HG02938 (cell line): ENCODE measurements at regions not wholly inside any gene's neighbourhood (a gene's known extent, or its start where the extent isn't known, plus 50 kb on each side); places are given as distances from the start of the nearest gene placed in this dataset.
A peak's percentile ranks its signal among the peaks of the same experiment; 100 is the strongest.

Experiments
- ATAC-seq: cut with Tn5 transposase; IDR thresholded peaks from one replicate; pipeline ENCODE4 v1.9.1; 2021; ENCODE audit warnings: mild to moderate bottlenecking, moderate library complexity; ENCODE audit not compliant: unreplicated experiment

DNA sequence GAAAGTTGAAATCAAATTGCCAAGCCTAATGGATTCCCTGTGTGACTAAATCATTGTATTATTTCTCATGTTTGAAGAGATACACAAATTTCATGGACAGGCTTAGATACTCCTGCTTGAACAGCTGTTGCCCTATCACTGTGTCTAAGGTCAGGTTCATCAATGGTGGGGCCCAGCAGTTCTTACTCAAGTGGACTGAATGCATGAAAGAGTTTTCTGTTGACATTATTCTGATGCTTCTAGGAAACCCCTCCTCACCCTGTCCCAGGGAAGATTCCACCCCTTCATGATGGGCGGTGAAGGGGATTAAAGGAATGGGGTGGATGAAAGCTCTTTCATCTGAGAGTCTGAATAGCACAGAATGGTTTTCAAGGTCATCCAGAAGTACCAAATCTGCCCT, 148.8 kb downstream of the INO80D start:
- no peak for ATAC-seq

DNA sequence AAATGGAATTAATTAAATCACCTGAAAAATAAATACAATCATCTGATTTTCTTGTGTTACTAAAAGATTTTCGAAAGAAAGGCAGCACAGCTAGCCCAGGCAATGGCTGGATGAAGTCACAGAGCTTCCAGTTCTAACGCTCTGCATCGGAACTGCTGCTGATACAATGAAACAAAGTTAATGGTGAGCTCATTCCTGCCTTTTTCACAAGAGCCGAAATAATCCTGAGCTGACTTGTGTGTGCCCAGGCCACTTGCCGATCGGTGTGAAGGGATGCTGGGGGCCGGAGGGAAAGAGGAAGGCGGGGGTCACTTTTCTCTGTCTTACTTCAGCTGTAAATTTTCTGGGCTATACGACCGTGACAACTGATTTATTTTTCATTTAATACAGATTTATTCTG, 149.5 kb downstream of the INO80D start:
- ATAC-seq: no peak

DNA sequence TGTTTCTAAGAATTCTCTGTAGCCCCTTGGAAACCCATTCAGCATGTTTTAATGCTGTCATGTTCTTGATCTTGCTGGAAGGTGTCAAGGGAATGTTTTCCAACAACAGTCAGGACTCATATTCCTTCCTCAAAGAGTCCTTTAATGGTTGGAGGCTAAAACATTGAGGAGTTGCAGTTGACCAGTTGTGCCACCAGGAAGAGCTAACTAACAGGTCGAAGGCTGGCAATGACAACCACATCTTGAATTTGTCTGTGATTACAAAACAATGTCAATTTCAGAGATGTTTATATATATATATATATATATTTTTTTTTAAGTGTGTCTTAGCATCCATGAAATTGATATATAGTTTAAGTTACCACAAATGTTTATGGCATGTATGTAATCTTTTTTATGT, 151.5 kb downstream of the INO80D start:
- no peak for ATAC-seq

DNA sequence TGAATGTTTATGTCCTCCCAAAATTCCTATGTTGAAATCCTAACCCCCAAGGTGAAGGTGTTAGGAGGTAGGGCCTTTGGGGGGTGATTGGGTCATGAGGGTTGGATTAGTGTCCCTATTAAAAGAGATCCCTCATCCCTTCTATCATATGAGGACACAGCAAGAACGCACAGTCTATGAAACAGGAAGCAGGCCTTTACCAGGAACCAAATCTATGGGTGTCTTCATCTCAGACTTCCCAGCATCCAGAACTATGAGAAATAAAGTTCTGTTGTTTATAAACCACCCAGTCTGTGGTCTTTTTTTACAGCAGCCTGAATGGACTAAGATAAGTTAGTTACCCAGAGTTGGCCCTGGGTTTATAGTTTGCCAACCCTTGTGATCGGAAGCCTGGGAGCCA, 153.1 kb downstream of the INO80D start:
- ATAC-seq: no peak

DNA sequence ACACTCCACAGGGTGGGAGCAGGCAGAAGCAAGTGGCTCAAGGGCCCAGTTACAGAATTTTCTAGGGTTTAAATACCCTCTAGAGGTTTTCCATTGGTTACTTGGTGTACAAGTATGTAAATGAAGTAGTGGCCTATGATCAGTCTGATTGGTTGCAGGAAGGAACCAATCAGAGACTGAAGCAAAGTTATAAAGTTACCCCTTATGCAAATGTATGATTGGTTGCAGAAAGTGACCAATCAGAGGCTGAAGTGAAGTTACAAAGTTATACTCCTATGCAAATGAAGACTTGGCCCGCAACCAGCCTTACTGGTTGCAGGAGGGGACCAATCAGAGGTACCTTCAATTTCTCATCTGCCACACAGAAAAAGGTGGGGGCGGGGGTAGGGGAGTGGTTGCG, 154.6 kb downstream of the INO80D start:
- ATAC-seq: no peak

DNA sequence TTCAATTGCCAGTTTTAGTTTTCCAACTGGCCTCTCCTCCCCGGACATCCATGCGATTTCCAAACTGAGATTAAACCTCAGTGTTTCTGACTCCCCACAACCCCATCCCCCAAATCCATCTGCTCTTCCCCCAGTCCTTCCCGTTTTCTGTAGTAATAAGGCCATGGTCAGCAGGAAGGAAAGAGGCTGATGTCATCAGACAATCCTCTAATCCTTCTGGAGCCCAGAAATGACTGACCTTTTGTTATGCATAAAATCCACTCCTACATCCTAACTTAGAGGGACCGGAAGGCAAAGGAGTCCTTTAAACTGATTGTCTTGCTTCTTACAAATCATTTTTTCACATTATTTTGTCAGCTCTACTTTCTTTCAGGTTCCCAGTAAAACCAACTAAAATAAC, 155.8 kb downstream of the INO80D start:
- no peak for ATAC-seq

DNA sequence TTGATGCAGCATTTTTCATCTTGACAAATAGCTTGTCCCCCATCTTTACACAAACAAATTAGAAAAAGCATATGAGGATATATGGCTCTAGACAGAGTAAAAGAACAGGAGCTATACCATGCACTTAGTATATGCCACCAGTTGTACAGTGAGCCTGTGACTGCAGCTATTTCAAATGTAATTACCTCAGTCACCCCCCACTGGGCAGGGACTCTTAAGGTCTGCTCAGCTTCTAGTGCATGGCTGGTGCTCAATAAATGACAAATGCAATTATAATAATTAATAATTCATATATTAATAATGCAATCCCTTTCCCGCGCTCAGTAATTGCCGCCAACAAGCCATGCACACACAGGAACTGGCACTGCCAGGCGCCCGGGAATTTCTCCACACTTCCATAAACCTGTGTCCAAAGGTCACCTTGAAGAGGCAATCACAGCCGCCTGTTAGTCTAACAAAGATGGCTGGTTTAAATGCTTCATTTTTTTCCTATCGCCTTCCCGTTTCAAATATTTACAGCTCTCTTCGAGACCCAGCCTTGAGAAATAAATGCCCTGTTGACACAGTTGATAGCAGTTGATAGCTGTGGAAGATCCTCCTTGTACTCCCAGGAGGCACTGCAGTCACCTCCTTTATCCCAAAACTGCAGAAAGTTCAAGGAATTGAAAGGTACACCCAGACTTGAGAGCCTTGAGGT, 156.6 kb downstream of the INO80D start:
- no peak for ATAC-seq

DNA sequence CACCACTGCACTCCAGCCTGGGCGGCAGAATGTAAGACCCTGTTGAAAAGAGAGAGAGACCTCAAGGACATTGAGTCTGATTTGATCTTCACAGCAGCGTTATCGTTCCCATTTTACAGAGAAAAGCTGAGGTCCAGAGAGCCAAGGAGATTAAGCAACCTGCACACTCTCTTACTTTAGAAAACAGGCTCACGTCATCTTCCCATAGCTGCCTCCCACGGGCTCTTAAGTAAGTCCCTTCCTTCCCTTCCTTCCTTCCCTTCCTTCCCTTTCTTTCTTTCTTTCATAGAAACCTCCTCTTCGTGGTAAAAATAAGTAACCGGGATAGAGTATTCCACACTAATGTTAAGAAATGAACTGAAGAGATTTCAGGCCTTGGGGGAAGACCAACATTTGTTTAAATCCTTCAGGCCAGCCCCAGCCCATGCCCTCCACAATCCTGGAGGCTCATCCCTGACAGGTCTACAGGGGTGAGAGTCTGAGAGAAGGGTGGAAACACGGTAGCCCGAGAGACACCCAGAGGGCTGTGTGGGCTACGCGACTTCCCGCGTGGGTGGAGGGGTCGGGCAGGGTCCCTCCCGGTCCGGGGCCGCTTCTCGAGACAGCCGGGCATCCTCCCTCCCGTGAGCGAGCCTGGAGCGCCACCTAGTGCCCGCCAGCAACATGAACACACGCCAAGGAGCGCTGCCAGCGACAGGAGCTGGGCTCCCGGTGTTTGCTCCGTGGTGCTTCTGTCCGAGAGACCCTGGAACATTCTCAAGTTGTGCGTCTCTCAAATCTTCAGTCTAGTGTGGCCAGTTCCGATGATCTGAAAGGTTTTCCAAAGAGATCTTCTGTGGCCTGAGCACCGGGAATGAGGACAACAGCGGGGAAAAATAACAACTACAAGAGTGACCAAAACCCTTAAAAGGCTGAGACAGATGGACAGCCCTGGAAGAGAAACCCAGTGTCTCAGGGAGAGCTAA, 160.3 kb downstream of the INO80D start:
- ATAC-seq: peak; percentile 96

DNA sequence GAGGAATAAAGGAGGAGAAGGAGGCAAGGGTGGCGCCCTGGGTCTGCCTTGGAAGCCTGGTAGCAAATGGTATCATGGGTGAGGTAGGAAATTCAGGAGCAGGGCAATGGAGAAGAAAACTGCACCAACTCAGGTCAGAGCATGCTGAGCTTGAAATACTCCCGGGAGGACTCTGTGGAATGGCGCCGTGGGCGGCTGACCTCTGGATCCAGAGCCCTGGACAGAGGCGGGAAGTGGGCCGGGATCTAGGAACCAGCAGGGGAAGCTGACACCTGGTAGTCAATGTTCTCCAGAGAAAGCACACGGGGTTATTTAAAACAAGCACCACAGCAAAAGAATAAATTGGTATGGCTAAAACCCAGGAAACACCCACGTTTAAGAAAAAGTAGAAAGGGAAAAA, 161.3 kb downstream of the INO80D start:
- no peak for ATAC-seq

DNA sequence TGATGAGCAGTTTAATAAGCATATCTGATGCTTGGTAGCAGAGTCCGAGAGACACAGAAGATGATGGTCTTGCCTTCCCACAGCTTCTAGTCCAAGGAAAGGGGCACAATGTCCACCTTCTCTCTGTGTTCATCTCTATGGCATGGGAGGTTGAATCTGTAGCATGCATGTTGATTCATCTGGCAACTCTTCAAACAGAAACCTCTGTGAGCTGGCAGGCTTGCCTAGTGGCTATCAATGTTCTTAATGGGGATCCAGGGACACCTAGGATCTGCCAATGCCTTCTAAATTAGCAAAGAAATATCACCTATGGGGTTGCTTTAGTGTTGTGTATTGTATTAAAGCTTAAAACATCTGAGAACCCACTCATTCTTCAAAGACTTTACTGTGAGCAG, 170.8 kb downstream of the INO80D start:
- ATAC-seq: no peak

DNA sequence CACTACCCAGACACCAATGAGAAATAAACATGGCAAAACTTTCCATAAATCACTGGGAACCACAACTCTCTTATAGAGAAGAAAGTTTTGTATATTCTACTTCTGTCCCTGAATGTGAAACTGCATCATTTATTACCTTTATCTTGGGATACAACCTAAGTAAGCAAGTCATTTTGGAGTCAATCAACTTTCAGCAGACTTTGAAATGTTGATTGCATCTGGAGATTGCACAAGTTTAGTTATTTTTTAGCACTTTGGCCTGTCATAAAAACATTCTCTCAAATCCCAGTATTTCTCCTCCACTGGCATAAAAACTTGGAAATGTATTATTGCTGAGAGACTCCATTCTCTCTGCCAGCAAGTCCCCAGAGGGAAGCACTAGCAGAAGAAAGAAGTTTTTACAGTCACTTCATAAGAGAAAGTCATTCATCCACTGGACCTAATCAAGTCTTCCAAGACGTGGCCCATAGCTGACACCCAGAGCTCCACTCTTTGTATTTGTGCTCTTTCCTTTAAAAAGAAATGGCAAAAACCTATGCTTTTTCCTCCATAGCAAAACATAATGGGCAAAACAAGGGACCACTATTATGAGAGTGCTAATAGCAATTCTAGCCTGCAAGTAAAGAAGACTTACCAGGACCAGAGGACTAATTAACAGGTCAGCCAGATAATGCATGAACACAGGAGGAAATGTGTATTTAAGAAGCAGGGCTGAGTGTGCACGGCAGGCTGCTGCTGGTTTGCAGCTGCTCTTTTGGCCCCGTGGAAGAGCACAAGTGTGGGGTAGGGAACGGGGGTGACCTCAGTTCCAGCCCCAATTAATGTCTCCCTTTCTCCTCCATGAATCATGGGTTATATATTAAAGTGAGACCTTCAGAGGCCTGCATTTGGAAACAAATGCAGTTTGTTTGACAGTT, 171.5 kb downstream of the INO80D start:
- no peak for ATAC-seq

DNA sequence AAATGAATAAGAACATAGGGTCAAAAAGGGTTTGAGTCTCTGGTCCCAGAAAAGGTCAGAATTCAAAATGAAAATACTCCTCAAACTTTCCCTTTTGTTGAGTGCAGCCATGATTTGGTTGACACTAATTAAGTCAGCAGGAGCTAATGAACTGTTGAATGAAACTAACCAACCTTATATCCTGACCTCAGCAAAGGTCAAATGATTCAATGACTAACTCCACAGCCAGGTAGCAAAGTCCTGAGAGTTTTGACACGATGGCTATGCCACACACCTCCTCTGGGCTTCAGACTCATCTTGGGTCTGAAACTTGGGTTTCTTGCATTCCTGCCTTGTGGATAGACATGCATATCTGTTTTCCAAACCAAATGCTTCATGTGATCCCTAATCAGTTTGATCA, 172.3 kb downstream of the INO80D start:
- no peak for ATAC-seq

DNA sequence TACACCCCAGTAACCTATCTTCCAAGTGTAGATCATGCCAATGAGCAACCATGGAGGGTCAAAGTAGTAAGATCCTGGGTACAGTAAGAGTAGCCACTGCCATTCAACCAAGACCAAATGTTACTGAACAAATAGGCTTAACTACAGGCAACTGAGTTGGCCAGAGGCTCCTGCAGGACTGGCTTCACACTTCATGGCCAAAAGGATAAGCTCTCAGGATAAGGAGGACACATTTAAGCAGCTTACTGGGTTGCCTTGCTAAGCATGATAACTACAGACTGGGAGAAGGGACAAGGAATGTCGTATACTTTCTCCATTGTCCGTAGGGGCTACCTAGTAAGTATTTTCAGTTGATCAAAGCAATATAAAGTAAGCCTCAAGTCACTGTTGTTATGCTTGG, 174.7 kb downstream of the INO80D start:
- no peak for ATAC-seq

DNA sequence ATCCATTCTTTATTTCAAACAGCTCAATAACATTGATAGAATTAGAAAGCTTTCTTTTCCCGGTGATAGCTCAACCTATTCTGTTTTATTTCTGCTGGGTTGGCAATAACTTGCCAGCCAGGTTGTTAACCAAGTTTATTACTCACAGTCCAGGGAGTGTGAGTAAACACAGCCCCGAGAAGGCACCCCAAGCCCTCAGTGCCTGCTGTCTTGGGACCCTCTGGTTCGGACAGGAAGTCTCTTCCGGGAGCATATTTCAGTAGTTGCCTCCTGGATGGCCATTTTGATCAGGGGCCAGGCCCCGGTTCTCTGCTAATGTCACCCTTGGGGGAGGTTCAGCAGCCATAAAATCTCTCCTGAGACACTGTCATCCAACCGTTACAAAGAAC, 176.8 kb downstream of the INO80D start:
- no peak for ATAC-seq

DNA sequence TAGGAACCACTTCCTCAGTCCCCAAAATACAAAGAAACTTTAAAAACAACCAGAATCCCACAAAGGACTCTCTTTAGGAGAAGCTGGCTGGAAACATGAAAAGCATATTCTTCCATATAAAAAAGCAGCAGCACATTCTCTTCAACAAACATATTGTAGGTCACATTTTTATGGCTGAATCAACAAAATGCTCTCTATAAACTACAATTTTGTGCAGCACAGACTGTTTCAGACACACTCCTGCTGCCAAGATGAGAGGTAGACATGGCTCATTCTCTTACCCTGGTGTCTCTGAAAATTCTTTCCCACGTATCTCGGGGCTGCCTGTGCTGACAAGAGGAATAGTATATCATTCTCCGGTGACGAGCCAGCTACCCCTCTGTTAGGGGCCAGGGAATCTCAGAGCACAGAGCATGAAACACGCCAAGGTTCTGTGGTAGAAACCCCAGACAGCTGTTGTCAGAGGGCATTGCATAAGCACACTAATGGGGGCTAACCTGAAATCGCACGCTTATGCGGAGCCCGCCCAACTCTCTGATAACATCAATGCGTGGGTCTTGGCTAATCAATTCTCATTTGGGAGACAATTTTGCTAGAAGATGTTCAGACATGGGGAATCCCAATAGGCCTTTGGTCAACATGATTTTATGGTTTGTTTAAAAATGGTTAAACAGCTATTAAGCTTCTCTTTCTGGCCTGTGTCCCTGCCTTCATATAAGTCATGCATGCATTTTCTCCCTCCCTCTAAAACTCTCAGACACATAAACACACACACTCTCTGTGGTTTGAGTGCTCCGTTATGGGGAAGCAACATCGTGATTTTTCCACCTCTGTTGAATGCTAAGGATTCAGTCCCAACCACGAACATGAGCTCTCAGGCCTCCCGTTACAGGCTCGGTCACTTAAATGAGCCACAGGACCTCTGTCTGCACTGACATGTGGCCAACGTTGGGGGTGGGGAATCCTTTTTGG, 177.5 kb downstream of the INO80D start:
- no peak for ATAC-seq

DNA sequence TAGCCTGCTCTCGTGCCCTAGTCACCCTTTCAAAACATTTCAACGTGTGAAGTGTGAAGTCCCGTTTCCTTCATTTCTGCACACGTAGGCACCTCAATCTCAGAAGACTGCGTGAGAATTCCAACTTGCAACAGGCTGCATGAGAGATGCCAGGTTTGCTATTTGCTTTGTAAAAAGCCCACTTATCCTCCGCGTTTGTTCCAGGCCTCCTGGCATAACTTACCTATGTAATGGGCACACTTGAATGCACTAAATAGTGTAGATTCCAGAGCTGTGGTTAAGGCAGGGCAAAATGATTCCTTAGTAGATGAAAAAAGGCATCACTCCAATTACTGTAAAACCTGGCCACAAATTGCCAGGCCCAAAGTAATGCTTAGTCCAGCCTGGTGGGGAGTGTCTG, 179.6 kb downstream of the INO80D start:
- no peak for ATAC-seq

DNA sequence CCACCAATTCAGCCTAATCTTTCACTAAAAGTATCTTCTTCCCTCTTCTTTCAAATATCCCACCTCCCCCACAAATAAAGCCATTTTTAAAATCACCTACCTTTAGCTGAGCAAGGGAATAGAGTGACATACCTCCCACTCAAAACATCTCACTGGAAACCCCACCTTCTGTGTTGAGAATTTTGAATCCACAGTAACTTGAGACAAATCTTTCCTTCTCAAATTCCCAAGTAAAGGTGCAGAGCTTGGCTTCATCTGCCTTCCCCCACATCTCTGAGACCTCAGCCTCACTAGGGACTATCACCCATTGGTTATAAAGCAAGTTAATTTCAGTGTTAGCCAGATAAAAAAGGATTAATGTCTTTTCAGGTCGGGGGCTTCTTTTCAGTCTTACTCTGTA, 180.4 kb downstream of the INO80D start:
- no peak for ATAC-seq

DNA sequence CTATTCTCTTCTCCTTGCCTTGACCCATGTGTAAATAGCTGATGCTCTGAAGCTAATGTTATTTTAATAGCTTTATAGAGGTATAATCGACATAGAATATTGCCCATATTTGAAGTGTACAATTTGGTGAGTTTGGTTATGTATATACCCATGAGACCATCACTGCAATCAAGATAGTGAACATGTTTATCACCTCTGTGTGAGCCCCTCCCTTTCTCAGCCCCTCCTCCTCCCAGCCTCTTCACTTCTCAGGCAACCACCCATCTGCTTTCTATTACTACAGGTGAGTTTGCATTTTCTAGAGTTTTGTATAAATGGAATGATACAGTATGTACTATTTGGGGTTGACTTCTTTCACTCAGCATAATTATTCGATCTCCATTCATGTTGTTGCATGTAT, 181.1 kb downstream of the INO80D start:
- no peak for ATAC-seq

DNA sequence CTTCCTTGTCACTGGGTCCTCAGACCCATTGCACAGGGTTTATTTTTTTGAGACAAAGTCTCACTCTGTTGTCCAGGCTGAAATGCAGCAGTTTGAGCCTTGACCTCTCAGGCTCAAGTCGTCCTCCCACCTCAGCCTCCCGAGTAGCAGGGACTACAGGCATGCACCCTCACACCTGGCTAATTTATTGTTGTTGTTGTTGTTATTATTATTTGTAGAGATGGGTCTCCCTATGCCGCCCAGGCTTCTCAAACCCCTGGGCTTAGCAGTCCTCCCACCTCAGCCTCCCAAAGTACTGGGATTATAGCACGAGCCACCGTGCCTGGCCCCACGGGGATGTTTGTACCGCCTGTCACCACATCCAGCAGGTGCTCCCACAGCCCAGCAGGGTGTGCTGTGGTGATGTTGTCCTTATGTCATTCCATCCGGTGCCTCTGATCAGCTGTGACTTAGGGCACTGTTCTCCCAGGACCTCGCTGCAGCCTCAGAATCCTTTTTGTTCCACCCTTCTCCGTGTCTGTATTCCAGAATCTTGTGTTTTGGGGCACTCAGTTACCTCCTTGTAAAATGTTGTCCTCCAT, 182.3 kb downstream of the INO80D start:
- peak; percentile 88 for ATAC-seq

DNA sequence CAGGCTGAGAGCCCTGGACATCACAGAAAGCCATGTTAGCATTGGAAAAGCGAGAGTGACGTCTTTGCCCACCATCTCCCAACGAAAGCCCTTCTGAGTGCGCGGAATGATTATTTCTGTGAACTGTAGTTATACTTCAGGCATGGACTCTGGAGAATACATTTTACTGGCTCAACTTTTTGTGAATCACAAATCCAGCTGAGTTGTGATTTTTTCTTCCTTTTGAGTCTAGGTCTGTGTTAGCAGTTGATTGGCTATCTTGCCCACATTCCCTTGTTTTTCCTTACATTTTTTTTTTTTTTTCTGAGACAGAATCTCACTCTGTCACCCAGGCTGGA, 183.1 kb downstream of the INO80D start:
- no peak for ATAC-seq
